K562 (cell line): ENCODE measurements at regions not wholly inside any gene's neighbourhood (a gene's known extent, or its start where the extent isn't known, plus 50 kb on each side); places are given as distances from the start of the nearest gene placed in this dataset.

Experiments used
- ATAC-seq: fragments of 200-7000 bp; cut with Tn5 transposase; 3 replicates; pipeline ENCODE4 v1.9.1; 2020; ENCODE audit warnings: moderate library complexity
- BruUV-seq: library from RNA; stranded (reverse); fragments of 400-500 nt; replicated peaks from 2 replicates; lab custom pipeline; 2021; lab: Mats Ljungman, UMichigan
- CTCF ChIA-PET: fragments of 300-600 bp; formaldehyde crosslinking; extraction: SDS; loops from one replicate; lab custom pipeline; 2021; ENCODE audit warnings: low intra/inter-chr PET ratio; lab: Yijun Ruan, JAX
- POLR2A ChIA-PET: fragments of 300-600, 350-650 bp; sonication (Branson Sonifier 250); formaldehyde crosslinking; extraction: SDS; loops from one replicate; lab custom pipeline; 2021; ENCODE audit warnings: antibody characterized with exemption, inconsistent platforms; lab: Yijun Ruan, JAX
- DNase-seq, 4 experiments: peaks; one replicate each; pipeline versions ENCODE4 v3.0.0 to v3.0.0-alpha.2; 2011 to 2018; ENCODE audit warnings: low spot score in 3 of 4, mixed read lengths in 3 of 4; ENCODE audit errors: extremely low read depth in 1 of 4
- FAIRE-seq: peaks from 2 replicates; lab custom pipeline; 2011; peaks lifted over from hg19 to GRCh38; lab: Jason Lieb, UNC
- H2AFZ ChIP-seq: 2 replicates; pipeline ENCODE4 v1.6.0; 2011; ENCODE audit warnings: low read depth, low read length, control low read depth, inconsistent platforms
- H3K27ac ChIP-seq: fragments of 200-600 bp; 3 replicates; pipeline ENCODE4 v1.8.0; 2011; ENCODE audit warnings: low read depth, mild to moderate bottlenecking, control low read depth, inconsistent platforms, low read length, moderate library complexity, mixed read lengths; ENCODE audit errors: extremely low read depth
- H3K27me3 ChIP-seq, 2 experiments: fragments of 300-600 bp in 1 of 2; 2 replicates in 1 of 2; 3 replicates in 1 of 2; pipeline versions ENCODE4 v1.6.0 to v1.8.0; 2011; ENCODE audit warnings: inconsistent platforms in 2 of 2, low read length in 2 of 2, mild to moderate bottlenecking in 1 of 2, mixed read lengths in 1 of 2, moderate library complexity in 1 of 2; ENCODE audit not compliant: control insufficient read depth in 2 of 2, insufficient read depth in 2 of 2
- H3K36me3 ChIP-seq: fragments of 300-600 bp; 3 replicates; pipeline ENCODE4 v1.8.0; 2011; ENCODE audit warnings: mild to moderate bottlenecking, low read length, inconsistent platforms; ENCODE audit not compliant: control insufficient read depth, insufficient read depth
- H3K4me1 ChIP-seq, 2 experiments: fragments of 200-600 bp in 1 of 2; replicated peaks in 1 of 2; 2 replicates in 1 of 2; 3 replicates in 1 of 2; pipeline versions ENCODE4 v1.5.1 to v1.8.0; 2011; ENCODE audit warnings: inconsistent platforms in 2 of 2, low read length in 2 of 2, mild to moderate bottlenecking in 1 of 2, mixed read lengths in 1 of 2, moderate library complexity in 1 of 2; ENCODE audit not compliant: control insufficient read depth in 2 of 2, insufficient read depth in 2 of 2
- H3K4me2 ChIP-seq: 2 replicates; pipeline ENCODE4 v1.6.1; 2011; ENCODE audit warnings: low read length, control low read depth, inconsistent platforms, mixed read lengths; ENCODE audit not compliant: insufficient read depth
- H3K4me3 ChIP-seq: fragments of 200-600 bp; sonication (generic), shearing (Covaris generic); 2 replicates; pipeline ENCODE4 v1.5.1; 2016; ENCODE audit warnings: control low read depth, inconsistent platforms
- H3K79me2 ChIP-seq: fragments of 200-600 bp; 3 replicates; pipeline ENCODE4 v1.8.0; 2011; ENCODE audit warnings: low read length, inconsistent platforms; ENCODE audit not compliant: control insufficient read depth, insufficient read depth
- H3K9ac ChIP-seq, 2 experiments: 2 replicates each; pipeline versions ENCODE4 v1.6.0 to v1.6.1; 2011; ENCODE audit warnings: low read depth in 2 of 2, low read length in 2 of 2, control low read depth in 1 of 2, inconsistent platforms in 1 of 2, mild to moderate bottlenecking in 1 of 2, mixed read lengths in 1 of 2; ENCODE audit not compliant: insufficient read depth in 1 of 2
- H3K9me1 ChIP-seq: one replicate; pipeline ENCODE4 v1.6.0; 2011; ENCODE audit warnings: inconsistent platforms, mild to moderate bottlenecking, low read length, moderate library complexity; ENCODE audit not compliant: control insufficient read depth, insufficient read depth
- H3K9me3 ChIP-seq: replicated peaks from 2 replicates; pipeline ENCODE4 v1.5.1; 2011; ENCODE audit warnings: low read depth, low read length, inconsistent platforms; ENCODE audit not compliant: control insufficient read depth, insufficient read depth
- H4K20me1 ChIP-seq: replicated peaks from 2 replicates; pipeline ENCODE4 v1.6.1; 2011; ENCODE audit warnings: low read length, inconsistent platforms, mixed read lengths; ENCODE audit not compliant: control insufficient read depth, insufficient read depth
- ARID1B ChIP-seq: fragments of 450-650 bp; IDR thresholded peaks from 2 replicates; pipeline ENCODE4 v1.6.1; 2016; ENCODE audit warnings: antibody characterized with exemption, mild to moderate bottlenecking, inconsistent platforms
- ATF7 ChIP-seq: fragments of 450-650 bp; IDR thresholded peaks from 2 replicates; pipeline ENCODE4 v1.7.1; 2014; ENCODE audit warnings: mild to moderate bottlenecking, moderate library complexity
- CTCF ChIP-seq, 3 experiments: IDR thresholded peaks in 2 of 3; conservative IDR thresholded peaks in 1 of 3; 2 replicates each; pipeline ENCODE4 v1.5.1; 2011 to 2012; ENCODE audit warnings: low read length in 3 of 3, mild to moderate bottlenecking in 3 of 3, control low read depth in 2 of 3, improper control_type of control experiment in 1 of 3, inconsistent platforms in 1 of 3, low read depth in 1 of 3, mixed read lengths in 1 of 3, moderate library complexity in 1 of 3; ENCODE audit not compliant: insufficient read depth in 2 of 3
- MBD1 ChIP-seq: fragments of 250-450 bp; sonication (Bioruptor Pico); IDR thresholded peaks from 2 replicates; pipeline ENCODE4 v1.8.0; 2022; ENCODE audit warnings: inconsistent platforms
- NR2F6 ChIP-seq: fragments of 450-650 bp; formaldehyde crosslinking; IDR thresholded peaks from 2 replicates; pipeline ENCODE4 v1.4.0; 2020; ENCODE audit warnings: mild to moderate bottlenecking
- POLR2AphosphoS5 ChIP-seq: IDR thresholded peaks from 2 replicates; pipeline ENCODE4 v1.6.1; 2011; ENCODE audit warnings: mild to moderate bottlenecking, low read depth, low read length, moderate library complexity; ENCODE audit not compliant: control insufficient read depth, insufficient read depth
- RBM25 ChIP-seq: fragments of 200-400 bp; formaldehyde crosslinking; IDR thresholded peaks from 2 replicates; pipeline ENCODE4 v1.6.1; 2018; ENCODE audit warnings: low read length, low read depth, moderate library complexity; ENCODE audit not compliant: severe bottlenecking
- SMC3 ChIP-seq: conservative IDR thresholded peaks from 2 replicates; pipeline ENCODE4 v1.6.1; 2011; ENCODE audit warnings: low read depth, low read length, improper control_type of control experiment; ENCODE audit not compliant: insufficient read depth
- SNRNP70 ChIP-seq: fragments of 200-400 bp; formaldehyde crosslinking; optimal IDR thresholded peaks from 2 replicates; pipeline ENCODE3; 2017; ENCODE audit warnings: low read depth, low read length
- U2AF2 ChIP-seq: fragments of 200-400 bp; formaldehyde crosslinking; optimal IDR thresholded peaks from 2 replicates; pipeline ENCODE3; 2017; ENCODE audit warnings: low read depth, mild to moderate bottlenecking, low read length
- XRCC5 ChIP-seq: fragments of 200-400 bp; formaldehyde crosslinking; IDR thresholded peaks from 2 replicates; pipeline ENCODE4 v1.6.1; 2017; ENCODE audit warnings: low read depth, mild to moderate bottlenecking, low read length
- ZBTB8A ChIP-seq: fragments of 450-650 bp; IDR thresholded peaks from 2 replicates; pipeline ENCODE4 v1.6.1; 2018; ENCODE audit warnings: mild to moderate bottlenecking, moderate library complexity; ENCODE audit not compliant: partially characterized antibody
- WGBS: fragments of 100-300 bp; shearing (Covaris generic); methylation state at CpG from one replicate; pipeline ENCODE4 v1.1.6; 2016; ENCODE audit warnings: low coverage, mixed read lengths; ENCODE audit not compliant: insufficient coverage; ENCODE audit errors: missing lambda C conversion rate; 5-methylcytosine and 5-hydroxymethylcytosine counted together
- in situ Hi-C: fragments of 300-500 bp; cut with MboI; formaldehyde crosslinking; loops from 4 replicates; pipeline ENCODE4 v1.15.0; 2018; ENCODE audit warnings: inconsistent platforms, mixed read lengths
- intact Hi-C: fragments of 100-400 bp; cut with micrococcal nuclease; formaldehyde crosslinking; loops from 2 replicates; pipeline ENCODE4 v1.14.2; 2022

- Histone ChIP-seq H3K9me3 (no peaks in the 10 kb centered on the region), H3K4me3 (no peak overlapping the region), H3K4me1 (no peaks in the 10 kb centered on the region), H3K4me2 (no peak overlapping the region), H3K27ac (no peak overlapping the region), H4K20me1 (no peaks in the 10 kb centered on the region), H3K9me1 (no peaks in the 10 kb centered on the region), H3K79me2 (no peaks in the 10 kb centered on the region), H3K36me3 (no peaks in the 10 kb centered on the region), H3K9ac (no peak overlapping the region), H2AFZ (no peak overlapping the region), H3K27me3 (no peaks in the 10 kb centered on the region)
- no peak for DNase-seq
- no TSS peak for BruUV-seq
- ChIA-PET CTCF (no interaction called here), POLR2A (interaction anchor here (0.8 kb wide), 1 partner anchor 81 kb away, joined by 3 read pairs; no protein-coding TSS in a partner anchor)
- WGBS = 0% methylated on average over 3 of the region's 3 CpGs
- FAIRE-seq = no peak
- in situ Hi-C loops (no loop called here), intact Hi-C loops (no loop called here)
- ATAC-seq = no peak
- TF ChIP-seq U2AF2 = no peak
- no peak for TF ChIP-seq XRCC5
- TF ChIP-seq ARID1B = no peak
- no peak for TF ChIP-seq ZBTB8A
- no peak for TF ChIP-seq RBM25
- no peak for TF ChIP-seq SNRNP70
- TF ChIP-seq POLR2AphosphoS5 = no peak
- no peak for TF ChIP-seq SMC3
- no peak for TF ChIP-seq CTCF (IDR thresholded peaks at IDR 0.05 in 2 of 3, conservative IDR thresholded peaks at IDR 0.05 in 1 of 3; ENCODE audit: insufficient read depth in 2 of 3, low read depth in 1 of 3, low read length in 3 of 3)
- TF ChIP-seq NR2F6 = no peak
- no peak for TF ChIP-seq MBD1 (CRISPR knock-in tag)
- TF ChIP-seq ATF7 = no peak
Measured at GRCh38 chr14:49480053-49480760, 106.0 kb downstream of the RPS29 start.
